ENCODE measurements at regions not wholly inside any gene's neighbourhood (a gene's known extent, or its start where the extent isn't known, plus 50 kb on each side); places are given as distances from the start of the nearest gene placed in this dataset.

DNA sequence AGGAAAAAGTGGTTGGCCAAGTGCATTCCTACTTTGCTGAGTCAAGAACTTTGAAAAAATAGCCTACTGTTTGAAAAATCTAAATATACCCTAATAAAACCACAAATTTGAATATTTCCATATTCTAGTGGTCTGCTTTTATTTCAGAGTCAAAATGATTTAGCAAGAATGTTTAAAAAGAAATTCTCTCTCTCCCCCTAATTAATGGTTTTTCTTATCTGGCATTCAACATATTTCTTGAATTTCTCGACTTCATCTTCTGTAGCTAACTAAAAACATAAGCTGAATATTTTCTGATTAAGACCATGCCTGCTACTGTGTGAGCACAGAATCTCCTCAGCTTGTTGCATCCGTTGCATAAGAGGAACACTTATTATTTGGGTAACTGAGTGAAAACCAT, 563.5 kb upstream of the TBL1XR1 start:
- TF ChIP-seq, protein P1, sequence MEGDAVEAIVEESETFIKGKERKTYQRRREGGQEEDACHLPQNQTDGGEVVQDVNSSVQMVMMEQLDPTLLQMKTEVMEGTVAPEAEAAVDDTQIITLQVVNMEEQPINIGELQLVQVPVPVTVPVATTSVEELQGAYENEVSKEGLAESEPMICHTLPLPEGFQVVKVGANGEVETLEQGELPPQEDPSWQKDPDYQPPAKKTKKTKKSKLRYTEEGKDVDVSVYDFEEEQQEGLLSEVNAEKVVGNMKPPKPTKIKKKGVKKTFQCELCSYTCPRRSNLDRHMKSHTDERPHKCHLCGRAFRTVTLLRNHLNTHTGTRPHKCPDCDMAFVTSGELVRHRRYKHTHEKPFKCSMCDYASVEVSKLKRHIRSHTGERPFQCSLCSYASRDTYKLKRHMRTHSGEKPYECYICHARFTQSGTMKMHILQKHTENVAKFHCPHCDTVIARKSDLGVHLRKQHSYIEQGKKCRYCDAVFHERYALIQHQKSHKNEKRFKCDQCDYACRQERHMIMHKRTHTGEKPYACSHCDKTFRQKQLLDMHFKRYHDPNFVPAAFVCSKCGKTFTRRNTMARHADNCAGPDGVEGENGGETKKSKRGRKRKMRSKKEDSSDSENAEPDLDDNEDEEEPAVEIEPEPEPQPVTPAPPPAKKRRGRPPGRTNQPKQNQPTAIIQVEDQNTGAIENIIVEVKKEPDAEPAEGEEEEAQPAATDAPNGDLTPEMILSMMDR (IDR thresholded peaks at IDR 0.05), result no peak
- no peak for TF ChIP-seq POLR2AphosphoS5 (IDR thresholded peaks at IDR 0.05)
- TF ChIP-seq POLR2A (IDR thresholded peaks at IDR 0.05), result no peak

DNA sequence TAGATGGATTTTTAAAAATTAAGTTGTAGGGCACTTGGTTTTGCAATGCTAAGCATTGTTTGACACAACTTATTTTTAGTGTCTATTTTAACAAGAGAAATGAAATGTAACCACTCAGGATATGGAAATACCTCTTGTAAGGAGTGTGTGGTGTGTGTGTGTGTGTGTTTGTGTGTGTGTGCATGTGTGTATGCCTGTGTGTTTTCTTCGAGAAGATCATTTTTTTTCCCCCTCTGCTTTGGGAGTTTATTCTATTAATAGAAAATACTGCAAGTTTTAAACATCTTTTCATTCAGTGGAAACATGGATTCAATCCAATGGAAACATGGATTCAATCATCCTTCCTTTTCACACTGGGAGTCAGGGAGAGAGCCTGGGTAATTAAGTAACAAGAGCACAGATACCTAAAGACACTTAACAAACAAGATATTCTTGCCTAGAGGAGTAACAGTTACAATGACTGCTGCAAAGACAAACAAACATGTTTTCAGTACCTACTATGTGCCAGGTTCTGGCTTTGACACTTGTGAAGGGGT, 567.2 kb upstream of the TBL1XR1 start:
- Histone ChIP-seq H3K9me3 (peaks cover 0 to 11% of the 10 kb centered on the region in 2 donors), H3K4me3 (no peak overlapping the region), H3K36me3 (no peaks in the 10 kb centered on the region), H3K4me1 (no peaks in the 10 kb centered on the region), H3K27me3 (no peaks in the 10 kb centered on the region), H3K27ac (no peak overlapping the region)
- intact Hi-C loops (cut with DNase I; ENCODE audit: low total_unique reads), result no loop called here
- TF ChIP-seq POLR2A (IDR thresholded peaks at IDR 0.05) (no peak), POLR2AphosphoS5 (IDR thresholded peaks at IDR 0.05) (no peak)
- TF ChIP-seq, protein P1 (IDR thresholded peaks at IDR 0.05), result no peak
- DNase-seq (ENCODE audit: low spot score in 2 of 2), result no peak

More for the DNA sequence above, 563.5 kb upstream of the TBL1XR1 start:
- H3K4me3 ChIP-seq, result no peak overlapping the region
- DNase-seq (ENCODE audit: low spot score in 2 of 2), result no peak
- no peaks in the 10 kb centered on the region for H3K4me1 ChIP-seq
- no peaks in the 10 kb centered on the region for H3K27me3 ChIP-seq
- no peaks in the 10 kb centered on the region for H3K9me3 ChIP-seq
- intact Hi-C loops (cut with DNase I; ENCODE audit: low total_unique reads), result no loop called here
- no peaks in the 10 kb centered on the region for H3K36me3 ChIP-seq
- no peak overlapping the region for H3K27ac ChIP-seq

DNA sequence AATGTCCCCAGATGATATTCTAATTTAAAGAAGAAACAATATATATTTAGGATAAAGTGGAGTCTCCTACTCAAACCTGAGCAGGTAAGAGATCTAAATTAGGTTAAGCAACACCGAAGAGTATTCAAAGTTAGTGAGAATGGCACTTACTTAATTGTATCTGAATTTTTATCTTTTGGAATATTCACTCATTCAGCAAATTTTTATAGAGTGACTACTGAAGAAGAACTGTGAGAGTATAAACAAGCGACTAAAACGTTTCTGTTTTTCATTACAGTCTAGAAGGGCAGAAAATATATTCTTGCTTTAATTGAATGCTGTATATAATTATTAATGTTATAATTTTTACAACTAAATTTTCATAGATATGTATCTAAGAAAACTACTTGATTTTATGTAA, 567.7 kb upstream of the TBL1XR1 start:
- H3K4me3 ChIP-seq, result no peak overlapping the region
- H3K4me1 ChIP-seq, result no peaks in the 10 kb centered on the region
- H3K9me3 ChIP-seq, result peaks cover 0 to 11% of the 10 kb centered on the region in 2 donors
- no peak for DNase-seq (ENCODE audit: low spot score in 2 of 2)
- intact Hi-C loops (cut with DNase I; ENCODE audit: low total_unique reads), result no loop called here
- H3K27ac ChIP-seq, result no peak overlapping the region
- no peaks in the 10 kb centered on the region for H3K36me3 ChIP-seq
- TF ChIP-seq POLR2AphosphoS5 (IDR thresholded peaks at IDR 0.05) (no peak), POLR2A (IDR thresholded peaks at IDR 0.05) (no peak)
- TF ChIP-seq, protein P1 (IDR thresholded peaks at IDR 0.05), result no peak
- no peaks in the 10 kb centered on the region for H3K27me3 ChIP-seq

DNA sequence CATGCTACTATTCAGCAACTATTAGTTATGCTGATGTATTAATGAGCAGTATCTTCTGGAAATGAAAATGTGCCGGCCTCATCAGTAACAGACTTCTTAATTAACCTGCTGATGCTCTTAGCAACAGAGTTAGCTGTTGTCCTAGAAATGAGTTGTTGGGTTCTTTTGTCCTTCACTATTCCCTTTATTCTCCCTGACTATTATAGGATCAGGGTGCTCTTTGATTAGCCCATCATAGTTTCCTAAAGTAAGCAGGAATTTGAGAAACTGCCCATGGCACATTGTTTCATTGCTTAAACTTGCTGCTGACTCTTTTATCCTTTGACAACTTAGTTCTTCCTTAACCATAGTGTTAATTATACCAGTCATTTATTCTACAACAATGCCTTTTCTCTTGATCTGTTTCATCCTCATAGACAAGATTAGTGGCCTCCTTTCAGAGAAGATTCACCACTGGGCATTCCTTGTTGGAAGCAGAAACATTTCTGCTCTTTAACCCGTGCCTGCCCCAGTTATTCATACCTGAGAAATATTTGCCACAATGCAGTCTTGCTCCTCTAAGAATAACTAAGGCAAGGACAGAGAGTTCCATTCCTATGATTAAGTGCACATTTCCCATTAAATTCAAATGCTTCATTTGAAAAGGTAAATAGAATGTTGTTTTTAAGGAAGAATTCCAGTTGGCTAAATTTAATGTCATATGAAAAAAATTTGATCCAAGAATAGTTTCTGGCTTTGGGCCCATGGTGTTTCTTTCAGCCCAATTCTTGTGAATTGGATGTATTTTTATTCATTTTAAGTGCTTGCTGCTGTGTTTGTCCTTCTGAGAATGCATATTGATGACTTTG, 573.3 kb upstream of the TBL1XR1 start:
- Histone ChIP-seq H3K4me3 (no peak overlapping the region), H3K9me3 (peaks cover 0 to 11% of the 10 kb centered on the region in 2 donors), H3K27ac (peak overlapping the region; percentile 35 to 45), H3K4me1 (no peaks in the 10 kb centered on the region), H3K27me3 (no peaks in the 10 kb centered on the region), H3K36me3 (no peaks in the 10 kb centered on the region)
- TF ChIP-seq, protein P1 (IDR thresholded peaks at IDR 0.05), result no peak
- TF ChIP-seq POLR2A (IDR thresholded peaks at IDR 0.05), result no peak
- TF ChIP-seq POLR2AphosphoS5 (IDR thresholded peaks at IDR 0.05), result no peak
- intact Hi-C loops (cut with DNase I; ENCODE audit: low total_unique reads), result no loop called here
- DNase-seq (ENCODE audit: low spot score in 2 of 2), result no peak

DNA sequence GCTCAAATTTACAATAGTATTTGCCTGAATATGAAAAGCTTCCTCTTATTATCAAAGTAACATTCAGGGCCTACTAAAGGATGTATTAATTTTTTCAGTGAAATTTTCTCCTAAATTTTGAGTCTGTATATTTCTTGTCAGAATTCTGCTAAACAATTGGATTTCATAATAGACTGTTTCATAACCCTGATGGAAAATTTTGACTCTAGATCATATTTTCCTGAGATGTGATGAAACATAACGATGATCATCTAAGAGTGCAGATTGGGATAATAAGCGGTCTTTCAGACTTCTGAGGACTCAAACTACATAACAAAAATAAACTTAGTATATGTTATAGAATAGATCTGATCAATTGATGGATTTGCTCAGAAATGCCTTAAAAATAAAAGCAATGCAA, 574.5 kb upstream of the TBL1XR1 start:
- Histone ChIP-seq H3K27ac (peak overlapping the region in 1 of 2 donors; percentile 35), H3K4me3 (no peak overlapping the region), H3K36me3 (no peaks in the 10 kb centered on the region), H3K27me3 (no peaks in the 10 kb centered on the region), H3K4me1 (no peaks in the 10 kb centered on the region), H3K9me3 (peaks cover 0 to 11% of the 10 kb centered on the region in 2 donors)
- no peak for DNase-seq (ENCODE audit: low spot score in 2 of 2)
- intact Hi-C loops (cut with DNase I; ENCODE audit: low total_unique reads), result no loop called here
- no peak for TF ChIP-seq POLR2AphosphoS5 (IDR thresholded peaks at IDR 0.05)
- TF ChIP-seq, protein P1 (IDR thresholded peaks at IDR 0.05), result no peak

Data from breast epithelium (tissue), 4 donors.